ENCODE measurements at regions not wholly inside any gene's neighbourhood (a gene's known extent, or its start where the extent isn't known, plus 50 kb on each side); places are given as distances from the start of the nearest gene placed in this dataset.

DNA sequence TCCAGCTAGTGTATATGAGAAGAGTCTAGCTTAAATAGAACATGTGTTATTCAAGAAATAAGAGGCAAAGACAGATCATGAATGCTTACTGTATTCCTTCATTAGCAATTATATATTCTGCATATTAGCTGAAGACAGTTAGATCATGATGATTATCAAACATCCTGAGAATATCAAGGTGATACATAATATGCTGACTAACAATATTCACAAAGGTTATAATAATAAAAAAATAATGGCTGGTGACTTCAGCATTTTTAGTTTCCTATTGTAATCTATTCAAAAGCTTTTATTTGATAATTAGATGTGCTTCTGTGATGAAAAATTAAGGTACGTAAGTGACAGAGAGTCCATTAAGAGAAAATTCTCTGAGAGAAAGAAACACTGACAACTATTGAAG, 511.4 kb downstream of the PCDH17 start:
- no peak for TF ChIP-seq GLIS3 (CRISPR knock-in tag; IDR thresholded peaks at IDR 0.05)
- TF ChIP-seq BACH2 (CRISPR knock-in tag; IDR thresholded peaks at IDR 0.05; ENCODE audit: borderline replicate concordance): no peak
- TF ChIP-seq, protein P1, sequence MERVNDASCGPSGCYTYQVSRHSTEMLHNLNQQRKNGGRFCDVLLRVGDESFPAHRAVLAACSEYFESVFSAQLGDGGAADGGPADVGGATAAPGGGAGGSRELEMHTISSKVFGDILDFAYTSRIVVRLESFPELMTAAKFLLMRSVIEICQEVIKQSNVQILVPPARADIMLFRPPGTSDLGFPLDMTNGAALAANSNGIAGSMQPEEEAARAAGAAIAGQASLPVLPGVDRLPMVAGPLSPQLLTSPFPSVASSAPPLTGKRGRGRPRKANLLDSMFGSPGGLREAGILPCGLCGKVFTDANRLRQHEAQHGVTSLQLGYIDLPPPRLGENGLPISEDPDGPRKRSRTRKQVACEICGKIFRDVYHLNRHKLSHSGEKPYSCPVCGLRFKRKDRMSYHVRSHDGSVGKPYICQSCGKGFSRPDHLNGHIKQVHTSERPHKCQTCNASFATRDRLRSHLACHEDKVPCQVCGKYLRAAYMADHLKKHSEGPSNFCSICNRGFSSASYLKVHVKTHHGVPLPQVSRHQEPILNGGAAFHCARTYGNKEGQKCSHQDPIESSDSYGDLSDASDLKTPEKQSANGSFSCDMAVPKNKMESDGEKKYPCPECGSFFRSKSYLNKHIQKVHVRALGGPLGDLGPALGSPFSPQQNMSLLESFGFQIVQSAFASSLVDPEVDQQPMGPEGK (CRISPR knock-in tag; IDR thresholded peaks at IDR 0.05; ENCODE audit: borderline replicate concordance): no peak
- no peak for TF ChIP-seq TOX (CRISPR knock-in tag; IDR thresholded peaks at IDR 0.05; ENCODE audit: borderline replicate concordance)
- no peak for TF ChIP-seq OSR1 (CRISPR knock-in tag; IDR thresholded peaks at IDR 0.05)
- no peak for ATAC-seq

DNA sequence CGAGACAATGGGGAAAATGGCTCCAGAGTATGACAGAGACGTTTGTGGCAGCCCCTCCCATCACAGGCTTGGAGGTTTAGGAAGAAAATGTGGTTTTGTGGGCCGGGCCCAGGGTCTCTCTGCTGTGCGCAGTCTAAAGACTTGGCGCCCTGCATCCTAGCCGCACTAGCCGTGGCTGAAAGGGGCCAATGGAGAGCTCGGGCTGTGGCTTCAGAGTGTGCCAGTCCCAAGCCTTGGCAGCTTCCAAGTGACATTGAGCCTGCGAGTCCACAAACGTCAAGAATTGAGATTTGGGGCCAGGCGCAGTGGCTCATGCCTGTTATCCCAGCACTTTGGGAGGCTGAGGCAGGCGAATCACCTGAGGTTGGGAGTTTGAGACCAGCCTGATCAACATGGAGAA, 513.1 kb downstream of the PCDH17 start:
- TF ChIP-seq, protein P2, sequence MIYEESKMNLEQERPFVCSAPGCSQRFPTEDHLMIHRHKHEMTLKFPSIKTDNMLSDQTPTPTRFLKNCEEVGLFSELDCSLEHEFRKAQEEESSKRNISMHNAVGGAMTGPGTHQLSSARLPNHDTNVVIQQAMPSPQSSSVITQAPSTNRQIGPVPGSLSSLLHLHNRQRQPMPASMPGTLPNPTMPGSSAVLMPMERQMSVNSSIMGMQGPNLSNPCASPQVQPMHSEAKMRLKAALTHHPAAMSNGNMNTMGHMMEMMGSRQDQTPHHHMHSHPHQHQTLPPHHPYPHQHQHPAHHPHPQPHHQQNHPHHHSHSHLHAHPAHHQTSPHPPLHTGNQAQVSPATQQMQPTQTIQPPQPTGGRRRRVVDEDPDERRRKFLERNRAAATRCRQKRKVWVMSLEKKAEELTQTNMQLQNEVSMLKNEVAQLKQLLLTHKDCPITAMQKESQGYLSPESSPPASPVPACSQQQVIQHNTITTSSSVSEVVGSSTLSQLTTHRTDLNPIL (CRISPR knock-in tag; IDR thresholded peaks at IDR 0.05; ENCODE audit: low read depth): no peak
- no peak for TF ChIP-seq ESRRG (CRISPR knock-in tag; IDR thresholded peaks at IDR 0.05)
- no peak for TF ChIP-seq TOX (CRISPR knock-in tag; IDR thresholded peaks at IDR 0.05; ENCODE audit: borderline replicate concordance)
- TF ChIP-seq ZC3H10 (CRISPR knock-in tag; IDR thresholded peaks at IDR 0.05): no peak
- TF ChIP-seq BACH2 (CRISPR knock-in tag; IDR thresholded peaks at IDR 0.05; ENCODE audit: borderline replicate concordance): no peak
- TF ChIP-seq, protein P3, sequence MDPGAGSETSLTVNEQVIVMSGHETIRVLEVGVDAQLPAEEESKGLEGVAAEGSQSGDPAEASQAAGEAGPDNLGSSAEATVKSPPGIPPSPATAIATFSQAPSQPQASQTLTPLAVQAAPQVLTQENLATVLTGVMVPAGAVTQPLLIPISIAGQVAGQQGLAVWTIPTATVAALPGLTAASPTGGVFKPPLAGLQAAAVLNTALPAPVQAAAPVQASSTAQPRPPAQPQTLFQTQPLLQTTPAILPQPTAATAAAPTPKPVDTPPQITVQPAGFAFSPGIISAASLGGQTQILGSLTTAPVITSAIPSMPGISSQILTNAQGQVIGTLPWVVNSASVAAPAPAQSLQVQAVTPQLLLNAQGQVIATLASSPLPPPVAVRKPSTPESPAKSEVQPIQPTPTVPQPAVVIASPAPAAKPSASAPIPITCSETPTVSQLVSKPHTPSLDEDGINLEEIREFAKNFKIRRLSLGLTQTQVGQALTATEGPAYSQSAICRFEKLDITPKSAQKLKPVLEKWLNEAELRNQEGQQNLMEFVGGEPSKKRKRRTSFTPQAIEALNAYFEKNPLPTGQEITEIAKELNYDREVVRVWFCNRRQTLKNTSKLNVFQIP (CRISPR knock-in tag; IDR thresholded peaks at IDR 0.05; ENCODE audit: borderline replicate concordance, low read depth): no peak
- TF ChIP-seq, protein P1 (CRISPR knock-in tag; IDR thresholded peaks at IDR 0.05; ENCODE audit: borderline replicate concordance): no peak
- TF ChIP-seq CSDC2 (CRISPR knock-in tag; IDR thresholded peaks at IDR 0.05): no peak
- TF ChIP-seq, protein P4, sequence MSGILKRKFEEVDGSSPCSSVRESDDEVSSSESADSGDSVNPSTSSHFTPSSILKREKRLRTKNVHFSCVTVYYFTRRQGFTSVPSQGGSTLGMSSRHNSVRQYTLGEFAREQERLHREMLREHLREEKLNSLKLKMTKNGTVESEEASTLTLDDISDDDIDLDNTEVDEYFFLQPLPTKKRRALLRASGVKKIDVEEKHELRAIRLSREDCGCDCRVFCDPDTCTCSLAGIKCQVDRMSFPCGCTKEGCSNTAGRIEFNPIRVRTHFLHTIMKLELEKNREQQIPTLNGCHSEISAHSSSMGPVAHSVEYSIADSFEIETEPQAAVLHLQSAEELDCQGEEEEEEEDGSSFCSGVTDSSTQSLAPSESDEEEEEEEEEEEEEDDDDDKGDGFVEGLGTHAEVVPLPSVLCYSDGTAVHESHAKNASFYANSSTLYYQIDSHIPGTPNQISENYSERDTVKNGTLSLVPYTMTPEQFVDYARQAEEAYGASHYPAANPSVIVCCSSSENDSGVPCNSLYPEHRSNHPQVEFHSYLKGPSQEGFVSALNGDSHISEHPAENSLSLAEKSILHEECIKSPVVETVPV (CRISPR knock-in tag; IDR thresholded peaks at IDR 0.05): no peak
- TF ChIP-seq, protein P5, sequence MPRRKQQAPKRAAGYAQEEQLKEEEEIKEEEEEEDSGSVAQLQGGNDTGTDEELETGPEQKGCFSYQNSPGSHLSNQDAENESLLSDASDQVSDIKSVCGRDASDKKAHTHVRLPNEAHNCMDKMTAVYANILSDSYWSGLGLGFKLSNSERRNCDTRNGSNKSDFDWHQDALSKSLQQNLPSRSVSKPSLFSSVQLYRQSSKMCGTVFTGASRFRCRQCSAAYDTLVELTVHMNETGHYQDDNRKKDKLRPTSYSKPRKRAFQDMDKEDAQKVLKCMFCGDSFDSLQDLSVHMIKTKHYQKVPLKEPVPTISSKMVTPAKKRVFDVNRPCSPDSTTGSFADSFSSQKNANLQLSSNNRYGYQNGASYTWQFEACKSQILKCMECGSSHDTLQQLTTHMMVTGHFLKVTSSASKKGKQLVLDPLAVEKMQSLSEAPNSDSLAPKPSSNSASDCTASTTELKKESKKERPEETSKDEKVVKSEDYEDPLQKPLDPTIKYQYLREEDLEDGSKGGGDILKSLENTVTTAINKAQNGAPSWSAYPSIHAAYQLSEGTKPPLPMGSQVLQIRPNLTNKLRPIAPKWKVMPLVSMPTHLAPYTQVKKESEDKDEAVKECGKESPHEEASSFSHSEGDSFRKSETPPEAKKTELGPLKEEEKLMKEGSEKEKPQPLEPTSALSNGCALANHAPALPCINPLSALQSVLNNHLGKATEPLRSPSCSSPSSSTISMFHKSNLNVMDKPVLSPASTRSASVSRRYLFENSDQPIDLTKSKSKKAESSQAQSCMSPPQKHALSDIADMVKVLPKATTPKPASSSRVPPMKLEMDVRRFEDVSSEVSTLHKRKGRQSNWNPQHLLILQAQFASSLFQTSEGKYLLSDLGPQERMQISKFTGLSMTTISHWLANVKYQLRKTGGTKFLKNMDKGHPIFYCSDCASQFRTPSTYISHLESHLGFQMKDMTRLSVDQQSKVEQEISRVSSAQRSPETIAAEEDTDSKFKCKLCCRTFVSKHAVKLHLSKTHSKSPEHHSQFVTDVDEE (CRISPR knock-in tag; IDR thresholded peaks at IDR 0.05): no peak
- no peak for TF ChIP-seq OSR1 (CRISPR knock-in tag; IDR thresholded peaks at IDR 0.05)
- no peak for TF ChIP-seq ISL1 (CRISPR knock-in tag; IDR thresholded peaks at IDR 0.05)
- no peak for TF ChIP-seq ZFP30 (CRISPR knock-in tag; IDR thresholded peaks at IDR 0.05)
- TF ChIP-seq ZFP3 (CRISPR knock-in tag; IDR thresholded peaks at IDR 0.05): no peak
- no peak for TF ChIP-seq SNAI2 (CRISPR knock-in tag; IDR thresholded peaks at IDR 0.05)
- ATAC-seq: no peak

DNA sequence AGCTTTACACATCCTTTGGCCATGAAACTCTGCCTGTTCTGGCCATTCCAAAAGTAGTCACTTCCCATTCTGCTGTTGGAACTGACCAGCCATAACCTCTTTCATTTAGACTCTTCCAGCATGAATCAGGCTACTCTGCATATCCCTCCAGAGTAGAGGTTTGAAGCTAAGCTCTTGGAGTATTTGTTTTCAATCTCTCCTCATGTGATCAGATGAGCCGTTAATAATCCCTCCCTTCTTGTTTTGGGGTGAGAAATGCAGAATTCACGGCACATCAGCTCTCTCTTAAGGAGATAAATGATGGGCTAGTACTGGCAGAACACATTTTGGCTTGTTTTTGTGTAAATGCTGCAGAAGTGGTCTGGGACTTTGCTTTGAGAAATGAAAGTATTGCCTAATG, 519.9 kb downstream of the PCDH17 start:
- TF ChIP-seq ESRRG (CRISPR knock-in tag; IDR thresholded peaks at IDR 0.05) (no peak), OSR1 (CRISPR knock-in tag; IDR thresholded peaks at IDR 0.05) (no peak), ZNF70 (CRISPR knock-in tag; IDR thresholded peaks at IDR 0.05) (no peak)
- TF ChIP-seq, protein P3 (CRISPR knock-in tag; IDR thresholded peaks at IDR 0.05; ENCODE audit: borderline replicate concordance, low read depth): no peak
- TF ChIP-seq, protein P2 (CRISPR knock-in tag; IDR thresholded peaks at IDR 0.05; ENCODE audit: low read depth): no peak
- ATAC-seq: no peak

Measured in SK-N-SH treated with all-trans-retinoic acid at 6 μM for 48 hours (cell line).